ENCODE measurements at regions not wholly inside any gene's neighbourhood (a gene's known extent, or its start where the extent isn't known, plus 50 kb on each side); places are given as distances from the start of the nearest gene placed in this dataset.

DNA sequence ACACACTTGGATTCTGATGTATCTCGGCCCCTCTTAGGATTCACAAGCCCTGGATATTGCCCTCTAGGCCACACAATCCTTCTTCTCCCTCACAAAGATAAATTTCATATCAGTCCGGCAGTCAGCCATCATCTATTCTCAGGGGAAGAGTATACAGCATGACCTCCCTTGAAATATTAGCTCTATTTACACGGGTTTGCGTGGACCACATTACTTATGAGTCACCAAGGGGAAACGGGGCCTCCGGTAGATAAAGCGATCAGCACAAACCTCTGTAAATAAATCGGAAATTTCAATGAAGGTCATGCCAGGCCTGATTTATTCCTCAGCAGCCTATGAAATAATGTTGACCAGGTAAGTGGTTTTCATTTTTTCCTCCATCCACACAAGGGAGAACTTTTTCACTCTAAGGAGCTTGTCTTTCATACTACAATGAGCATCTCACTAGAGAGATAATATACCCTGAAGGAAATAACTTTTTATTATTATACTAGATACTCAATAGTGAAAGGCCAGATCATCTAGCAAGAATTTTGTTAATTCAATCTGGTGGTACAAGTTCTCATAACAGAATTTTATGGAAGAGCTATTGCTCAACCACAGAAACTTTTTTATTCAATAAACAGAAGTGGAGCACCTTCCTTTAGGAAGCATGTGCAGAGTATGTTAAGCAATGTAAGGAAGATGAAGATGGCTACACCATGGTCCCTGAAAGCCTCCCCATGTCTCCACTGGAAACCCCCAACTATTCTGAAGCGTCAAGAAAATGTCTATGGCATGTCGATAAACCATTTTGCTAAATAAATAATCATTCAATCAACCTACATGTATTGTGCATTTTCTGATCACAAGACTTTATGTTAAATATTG, 125.2 kb upstream of the PIK3C3 start:
- TF ChIP-seq, protein P1, sequence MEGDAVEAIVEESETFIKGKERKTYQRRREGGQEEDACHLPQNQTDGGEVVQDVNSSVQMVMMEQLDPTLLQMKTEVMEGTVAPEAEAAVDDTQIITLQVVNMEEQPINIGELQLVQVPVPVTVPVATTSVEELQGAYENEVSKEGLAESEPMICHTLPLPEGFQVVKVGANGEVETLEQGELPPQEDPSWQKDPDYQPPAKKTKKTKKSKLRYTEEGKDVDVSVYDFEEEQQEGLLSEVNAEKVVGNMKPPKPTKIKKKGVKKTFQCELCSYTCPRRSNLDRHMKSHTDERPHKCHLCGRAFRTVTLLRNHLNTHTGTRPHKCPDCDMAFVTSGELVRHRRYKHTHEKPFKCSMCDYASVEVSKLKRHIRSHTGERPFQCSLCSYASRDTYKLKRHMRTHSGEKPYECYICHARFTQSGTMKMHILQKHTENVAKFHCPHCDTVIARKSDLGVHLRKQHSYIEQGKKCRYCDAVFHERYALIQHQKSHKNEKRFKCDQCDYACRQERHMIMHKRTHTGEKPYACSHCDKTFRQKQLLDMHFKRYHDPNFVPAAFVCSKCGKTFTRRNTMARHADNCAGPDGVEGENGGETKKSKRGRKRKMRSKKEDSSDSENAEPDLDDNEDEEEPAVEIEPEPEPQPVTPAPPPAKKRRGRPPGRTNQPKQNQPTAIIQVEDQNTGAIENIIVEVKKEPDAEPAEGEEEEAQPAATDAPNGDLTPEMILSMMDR (IDR thresholded peaks at IDR 0.05): no peak
- TF ChIP-seq POLR2A (IDR thresholded peaks at IDR 0.05): no peak
